ENCODE measurements at regions not wholly inside any gene's neighbourhood (a gene's known extent, or its start where the extent isn't known, plus 50 kb on each side); places are given as distances from the start of the nearest gene placed in this dataset.

- CTCF ChIA-PET = no interaction called here
- POLR2A ChIA-PET (ENCODE audit: unreplicated experiment) = interaction anchor here (0.5 kb wide), 1 partner anchor 279 kb away, joined by 3 read pairs; no protein-coding TSS in a partner anchor
- ATAC-seq = peak; percentile 29; the same call in 1 of the 2 replicates
- no peak overlapping the region for H3K4me3 ChIP-seq (ENCODE audit: low read length)
- H3K27me3 ChIP-seq (ENCODE audit: low read length) = no peaks in the 10 kb centered on the region
- no peaks in the 10 kb centered on the region for H3K36me3 ChIP-seq (ENCODE audit: low read depth, low read length)
- TF ChIP-seq EZH2phosphoT487 (IDR thresholded peaks at IDR 0.05; ENCODE audit: borderline replicate concordance, low read length) (no peak), EZH2 (IDR thresholded peaks at IDR 0.05; ENCODE audit: low read length, unreplicated experiment) (no peak), CTCF (conservative IDR thresholded peaks at IDR 0.05; ENCODE audit: low read depth, low read length) (no peak)
- peak; percentile 24 for DNase-seq
- no peaks in the 10 kb centered on the region for H4K20me1 ChIP-seq (ENCODE audit: low read length)
- H3K9me2 ChIP-seq (replicated peaks; ENCODE audit: low read length) = no peaks in the 10 kb centered on the region
- H3K27ac ChIP-seq (ENCODE audit: low read length) = no peak overlapping the region
- H3F3A ChIP-seq (ENCODE audit: low read length, unreplicated experiment) = no peaks in the 10 kb centered on the region
- H3K9ac ChIP-seq (ENCODE audit: low read length) = no peak overlapping the region
- no peaks in the 10 kb centered on the region for H3K79me2 ChIP-seq (ENCODE audit: low read length)
- H3K9me3 ChIP-seq (ENCODE audit: low read length) = no peaks in the 10 kb centered on the region
- intact Hi-C loops (cut with micrococcal nuclease) = no loop called here
- no TSS peak for BruUV-seq (replicated peaks)
- no peaks in the 10 kb centered on the region for H3K4me1 ChIP-seq (ENCODE audit: insufficient read depth, low read length)
- no peak overlapping the region for H3K4me2 ChIP-seq (ENCODE audit: low read length)
- no peak overlapping the region for H2AFZ ChIP-seq (ENCODE audit: low read length)
Observed at GRCh38 chr3:110680450-110680849, 391.2 kb upstream of the NECTIN3 start.

GRCh38 chr3:110684466-110684865 lies 387.1 kb upstream of the NECTIN3 start:
- H3K27ac ChIP-seq (ENCODE audit: low read length) = no peak overlapping the region
- no peak overlapping the region for H3K4me2 ChIP-seq (ENCODE audit: low read length)
- H3K9me3 ChIP-seq (ENCODE audit: low read length) = no peaks in the 10 kb centered on the region
- no peaks in the 10 kb centered on the region for H3K79me2 ChIP-seq (ENCODE audit: low read length)
- H4K20me1 ChIP-seq (ENCODE audit: low read length) = no peaks in the 10 kb centered on the region
- TF ChIP-seq CTCF (conservative IDR thresholded peaks at IDR 0.05; ENCODE audit: low read depth, low read length) (no peak), EZH2phosphoT487 (IDR thresholded peaks at IDR 0.05; ENCODE audit: borderline replicate concordance, low read length) (no peak), EZH2 (IDR thresholded peaks at IDR 0.05; ENCODE audit: low read length, unreplicated experiment) (no peak)
- no peaks in the 10 kb centered on the region for H3K4me1 ChIP-seq (ENCODE audit: insufficient read depth, low read length)
- intact Hi-C loops (cut with micrococcal nuclease) = no loop called here
- DNase-seq = no peak
- POLR2A ChIA-PET (ENCODE audit: unreplicated experiment) = no interaction called here
- H3K27me3 ChIP-seq (ENCODE audit: low read length) = no peaks in the 10 kb centered on the region
- H3F3A ChIP-seq (ENCODE audit: low read length, unreplicated experiment) = no peaks in the 10 kb centered on the region
- no peaks in the 10 kb centered on the region for H3K36me3 ChIP-seq (ENCODE audit: low read depth, low read length)
- BruUV-seq (replicated peaks) = no TSS peak
- no peaks in the 10 kb centered on the region for H3K9me2 ChIP-seq (replicated peaks; ENCODE audit: low read length)
- H2AFZ ChIP-seq (ENCODE audit: low read length) = no peak overlapping the region
- ATAC-seq = no peak
- H3K9ac ChIP-seq (ENCODE audit: low read length) = no peak overlapping the region
- no peak overlapping the region for H3K4me3 ChIP-seq (ENCODE audit: low read length)
- CTCF ChIA-PET = no interaction called here

GRCh38 chr3:110685630-110686029 lies 386.0 kb upstream of the NECTIN3 start:
- intact Hi-C loops (cut with micrococcal nuclease) = no loop called here
- Histone ChIP-seq H3K4me2 (ENCODE audit: low read length) (no peak overlapping the region), H3F3A (ENCODE audit: low read length, unreplicated experiment) (no peaks in the 10 kb centered on the region), H3K9me2 (replicated peaks; ENCODE audit: low read length) (no peaks in the 10 kb centered on the region), H3K27ac (ENCODE audit: low read length) (no peak overlapping the region), H4K20me1 (ENCODE audit: low read length) (no peaks in the 10 kb centered on the region), H3K9me3 (ENCODE audit: low read length) (no peaks in the 10 kb centered on the region), H3K4me3 (ENCODE audit: low read length) (no peak overlapping the region), H3K27me3 (ENCODE audit: low read length) (no peaks in the 10 kb centered on the region), H3K4me1 (ENCODE audit: insufficient read depth, low read length) (no peaks in the 10 kb centered on the region), H2AFZ (ENCODE audit: low read length) (no peak overlapping the region), H3K9ac (ENCODE audit: low read length) (no peak overlapping the region), H3K79me2 (ENCODE audit: low read length) (no peaks in the 10 kb centered on the region), H3K36me3 (ENCODE audit: low read depth, low read length) (no peaks in the 10 kb centered on the region)
- no peak for DNase-seq
- POLR2A ChIA-PET (ENCODE audit: unreplicated experiment) = no interaction called here
- ATAC-seq = no peak
- TF ChIP-seq EZH2phosphoT487 (IDR thresholded peaks at IDR 0.05; ENCODE audit: borderline replicate concordance, low read length) = no peak
- BruUV-seq (replicated peaks) = no TSS peak
- CTCF ChIA-PET = no interaction called here

Measured in PC-3 (cell line).